HG02885 (cell line): ENCODE measurements at regions not wholly inside any gene's neighbourhood (a gene's known extent, or its start where the extent isn't known, plus 50 kb on each side); places are given as distances from the start of the nearest gene placed in this dataset.
A peak's percentile ranks its signal among the peaks of the same experiment; 100 is the strongest.
"Not testable (repeated sequence)": the region's sequence is repeated elsewhere in the genome, so short reads cannot be mapped to it uniquely, and the experiment has no call there.

Experiments
- ATAC-seq: cut with Tn5 transposase; IDR thresholded peaks from one replicate; pipeline ENCODE4 v1.9.1; 2021; ENCODE audit warnings: mild to moderate bottlenecking; ENCODE audit not compliant: unreplicated experiment, poor library complexity

DNA sequence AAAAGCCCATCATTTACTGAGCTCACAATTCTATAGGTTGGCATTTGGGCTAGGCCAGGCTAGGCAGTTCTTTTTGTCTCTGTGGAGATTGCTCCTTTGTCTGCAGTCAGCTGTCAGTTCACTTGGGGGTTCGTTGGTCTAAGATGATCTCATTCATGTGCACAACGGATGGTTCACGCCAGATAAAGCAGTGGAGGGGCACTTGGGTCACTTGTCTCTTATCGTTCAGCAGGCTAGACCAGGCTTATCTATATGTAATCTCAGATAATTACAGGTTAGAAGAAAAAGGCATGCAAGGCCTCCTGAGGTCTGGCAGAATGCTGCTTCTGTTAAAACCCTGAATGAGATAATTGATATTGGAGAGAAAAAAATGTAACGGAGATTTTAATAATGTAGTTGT is 119.0 kb upstream of the ATP2B1 start:
- no peak for ATAC-seq

GRCh38 chr12:89826468-89826867 is 117.8 kb upstream of the ATP2B1 start:
- ATAC-seq, result no peak

DNA sequence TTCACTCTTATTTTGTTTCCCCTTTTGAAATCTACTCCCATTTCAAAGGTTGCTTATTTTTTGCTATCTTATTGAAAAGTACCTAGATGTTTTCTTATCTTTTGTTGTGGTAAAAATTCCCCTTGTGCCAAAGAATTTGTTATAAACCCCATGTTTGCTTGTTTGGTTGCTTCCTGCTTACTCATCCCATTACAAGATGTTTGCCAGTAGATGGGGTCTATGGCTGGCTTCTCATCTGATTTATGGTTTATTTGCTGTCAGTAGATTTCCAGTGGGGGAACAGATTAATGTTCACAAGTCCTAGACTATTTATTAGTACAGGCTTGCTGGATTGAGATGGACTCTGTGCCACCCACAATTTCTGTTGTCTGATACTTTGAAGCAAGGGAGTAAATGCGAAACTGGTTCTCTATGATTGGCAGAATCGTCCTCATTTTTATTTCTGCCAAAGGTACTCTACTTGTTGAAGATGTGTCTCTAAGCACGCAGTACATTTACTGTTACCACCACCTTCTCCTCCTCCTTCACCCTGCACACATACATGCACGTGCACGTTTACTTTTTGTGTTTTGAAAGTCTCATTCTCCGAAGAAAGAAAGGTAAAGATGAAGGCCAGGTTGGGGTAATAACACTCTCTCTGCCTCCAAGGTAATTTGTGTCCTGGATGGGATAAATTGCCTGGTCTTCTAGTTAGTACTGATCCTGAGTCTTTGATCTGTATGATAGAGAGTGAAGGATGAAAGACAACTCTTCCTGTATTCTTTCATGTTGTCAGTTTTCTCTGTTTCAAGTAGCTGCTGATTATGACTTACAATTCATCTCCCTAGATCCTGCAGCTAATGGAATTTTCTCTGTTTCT is 117.2 kb upstream of the ATP2B1 start:
- no peak for ATAC-seq

GRCh38 chr12:89824822-89825221 is 116.2 kb upstream of the ATP2B1 start:
- ATAC-seq, result no peak

GRCh38 chr12:89822992-89823391 is 114.4 kb upstream of the ATP2B1 start:
- not testable (repeated sequence) for ATAC-seq

GRCh38 chr12:89821896-89822295 is 113.3 kb upstream of the ATP2B1 start:
- peak; percentile 73 for ATAC-seq

DNA sequence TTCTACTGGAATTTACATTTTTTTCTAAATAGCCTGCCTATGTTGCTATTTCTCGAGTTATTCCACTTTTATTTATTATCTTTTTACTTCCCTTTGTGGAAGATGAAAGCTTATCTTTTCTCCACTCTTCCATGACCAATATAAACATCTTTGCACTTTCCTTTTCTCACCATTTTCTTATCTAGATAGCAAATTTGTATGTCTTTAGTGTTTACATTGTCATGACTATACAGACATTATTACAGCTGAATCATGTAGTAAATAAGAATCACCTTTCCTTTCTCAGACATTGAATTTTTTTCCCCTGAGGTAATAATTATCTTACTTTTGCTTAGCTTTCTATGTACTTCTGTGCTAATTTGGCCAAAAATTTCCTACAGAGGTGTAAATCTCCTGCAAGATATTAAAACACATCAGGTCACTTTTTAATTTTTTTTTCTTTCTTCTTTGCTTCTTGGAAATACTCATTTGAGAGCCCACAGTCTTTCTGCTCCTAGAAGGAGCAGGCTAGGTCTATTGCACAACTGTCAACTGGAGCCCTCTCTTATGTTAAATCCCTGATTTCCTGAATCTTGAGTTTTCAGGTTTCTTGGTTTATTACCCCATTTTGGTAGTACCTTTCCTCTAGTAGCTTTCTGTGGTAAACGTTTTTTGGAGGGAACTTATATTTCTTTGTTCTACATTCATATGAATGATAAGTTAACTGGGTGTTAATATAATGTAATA is 109.0 kb upstream of the ATP2B1 start:
- ATAC-seq, result no peak

DNA sequence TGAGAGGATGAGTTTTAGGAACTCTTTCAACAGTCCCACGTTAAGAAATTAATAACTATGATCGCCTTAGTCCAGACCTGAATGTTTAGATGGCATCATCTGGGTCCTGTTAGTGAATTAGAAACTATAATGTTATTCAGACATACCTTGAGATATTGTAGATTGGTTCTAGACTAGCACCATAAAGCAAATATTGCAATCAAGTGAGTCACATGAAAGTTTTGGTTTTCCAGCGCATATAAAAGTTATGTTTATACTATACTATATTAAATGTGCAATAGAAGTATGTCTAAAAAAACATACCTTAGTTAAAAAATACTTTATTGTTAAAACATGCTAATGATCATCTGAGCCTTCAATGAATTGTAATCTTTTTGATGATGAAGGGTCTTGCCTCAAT is 106.6 kb upstream of the ATP2B1 start:
- no peak for ATAC-seq

DNA sequence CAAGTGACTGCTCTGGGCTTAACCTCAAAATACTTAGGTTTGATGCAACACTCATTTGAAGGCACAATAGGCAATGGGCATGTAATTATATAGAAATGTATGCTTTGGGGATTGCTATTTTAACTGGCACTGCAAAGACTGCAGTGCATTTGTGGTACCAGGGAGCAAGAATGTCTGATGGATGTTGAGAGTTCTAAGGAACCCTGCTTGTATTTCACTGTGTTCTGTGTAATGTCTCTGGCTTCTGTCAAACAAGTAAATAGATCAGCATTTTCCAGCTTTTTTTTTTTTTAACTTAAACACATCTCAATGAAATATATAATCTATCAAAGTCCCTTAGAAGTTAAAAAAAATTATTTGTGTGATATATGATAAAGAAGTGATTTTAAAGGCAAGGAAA is 94.8 kb upstream of the ATP2B1 start:
- no peak for ATAC-seq

- ATAC-seq, result no peak
These were observed 92.6 kb upstream of the ATP2B1 start for GRCh38 chr12:89801284-89801683.

DNA sequence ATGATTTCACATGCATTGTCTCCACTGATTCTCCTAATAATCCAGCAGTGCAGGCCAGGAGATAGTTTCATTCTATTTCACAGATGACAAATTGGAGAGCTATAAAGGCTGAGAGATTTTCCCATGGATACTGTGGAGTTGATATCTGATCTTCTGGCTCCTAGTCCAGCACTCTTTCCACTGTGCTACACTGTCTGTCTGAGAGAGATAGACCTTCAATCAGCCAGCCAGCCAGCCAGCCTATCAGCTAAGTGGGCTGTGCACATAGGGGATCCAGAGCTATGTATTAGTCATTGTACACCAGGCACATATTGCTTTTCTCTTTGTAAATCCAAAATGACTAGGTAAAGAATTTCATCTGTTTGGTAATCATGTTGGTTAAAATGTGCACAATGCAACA is 91.8 kb upstream of the ATP2B1 start:
- peak; percentile 49 for ATAC-seq

GRCh38 chr12:89799316-89799715 is 90.7 kb upstream of the ATP2B1 start:
- ATAC-seq, result peak; percentile 54

GRCh38 chr12:89797436-89797835 is 88.8 kb upstream of the ATP2B1 start:
- no peak for ATAC-seq

DNA sequence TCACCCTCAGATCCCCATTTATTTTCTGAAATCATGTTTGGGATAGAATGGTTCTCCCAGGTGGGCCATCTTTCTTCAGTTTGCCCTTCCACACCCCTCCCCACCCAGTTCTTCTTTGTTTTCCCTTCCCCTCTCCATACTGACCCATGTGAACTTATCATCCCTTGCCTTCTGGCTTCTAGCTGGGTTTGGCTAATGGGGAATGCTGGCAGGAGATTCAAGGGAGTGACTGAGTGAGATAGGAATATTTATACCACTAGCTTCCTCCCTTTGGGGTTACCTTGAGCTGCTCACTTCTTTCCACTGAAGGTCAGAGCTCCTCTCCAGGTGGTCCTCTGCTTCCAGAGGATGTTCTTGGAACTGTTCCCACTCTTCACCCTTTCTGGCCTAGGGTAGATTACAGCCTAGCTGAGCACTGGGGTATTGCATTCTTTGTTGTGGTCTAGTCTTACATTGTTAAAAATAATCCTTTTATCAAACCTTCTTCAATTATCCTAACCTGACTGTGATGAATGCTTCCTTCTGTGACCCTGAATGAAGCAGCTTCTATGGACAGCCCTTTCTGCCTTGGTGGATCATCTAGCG is 88.3 kb upstream of the ATP2B1 start:
- ATAC-seq, result no peak

DNA sequence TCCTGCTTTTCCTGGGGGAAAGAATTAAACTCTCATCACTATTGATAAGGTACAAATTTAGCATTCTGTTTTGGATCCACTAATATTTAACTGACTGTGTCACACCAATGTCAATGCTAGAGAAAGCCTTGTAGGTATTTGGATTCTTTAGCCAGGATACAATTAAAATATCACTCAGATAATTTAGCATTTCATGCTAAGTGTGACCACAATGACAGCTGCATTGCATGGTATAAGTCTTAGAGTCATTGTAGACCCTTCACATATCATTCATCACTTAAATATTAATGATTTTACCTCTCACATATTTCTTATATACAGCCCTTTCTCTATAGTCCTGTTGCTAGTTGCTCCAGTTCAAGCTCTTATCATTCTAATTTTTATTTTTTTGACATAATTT is 85.3 kb upstream of the ATP2B1 start:
- no peak for ATAC-seq

DNA sequence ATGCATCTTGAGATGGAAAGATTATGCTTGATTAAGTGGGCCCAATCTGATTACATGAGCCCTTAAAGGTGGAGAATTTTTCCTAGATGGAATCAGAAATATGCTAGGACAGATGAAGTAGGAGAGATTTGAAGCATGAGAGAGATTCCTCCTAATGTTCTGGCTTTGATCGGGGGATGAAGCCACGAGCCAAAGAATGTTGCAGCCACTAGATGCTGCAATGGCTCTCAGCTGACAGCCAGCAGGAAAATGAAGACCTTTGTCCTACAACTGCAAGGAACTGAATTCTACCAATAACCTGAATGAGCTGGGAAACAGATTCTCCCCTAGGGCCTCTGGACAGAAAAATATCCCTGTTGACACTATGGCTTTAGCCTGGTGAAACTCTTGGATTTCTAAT is 82.6 kb upstream of the ATP2B1 start:
- ATAC-seq, result no peak

DNA sequence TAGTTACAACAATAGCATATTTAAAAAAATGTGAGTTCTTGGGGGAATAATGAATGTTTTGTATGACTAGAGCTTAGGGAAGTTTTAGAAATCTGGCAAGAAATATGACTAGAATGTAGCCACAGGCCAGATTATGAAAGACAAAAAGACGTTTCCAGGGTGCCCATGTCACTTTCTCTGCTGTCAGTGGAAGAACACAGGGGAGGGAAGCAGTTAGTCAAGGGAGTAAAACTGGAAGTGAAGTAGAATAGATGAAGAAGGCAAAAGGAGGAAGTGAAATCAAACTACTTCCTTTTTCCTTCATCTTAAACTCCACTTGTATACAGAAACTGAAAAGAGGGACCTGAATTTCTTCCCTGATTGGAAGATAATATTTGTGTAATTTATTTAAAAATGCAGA is 81.2 kb upstream of the ATP2B1 start:
- ATAC-seq, result peak; percentile 95

DNA sequence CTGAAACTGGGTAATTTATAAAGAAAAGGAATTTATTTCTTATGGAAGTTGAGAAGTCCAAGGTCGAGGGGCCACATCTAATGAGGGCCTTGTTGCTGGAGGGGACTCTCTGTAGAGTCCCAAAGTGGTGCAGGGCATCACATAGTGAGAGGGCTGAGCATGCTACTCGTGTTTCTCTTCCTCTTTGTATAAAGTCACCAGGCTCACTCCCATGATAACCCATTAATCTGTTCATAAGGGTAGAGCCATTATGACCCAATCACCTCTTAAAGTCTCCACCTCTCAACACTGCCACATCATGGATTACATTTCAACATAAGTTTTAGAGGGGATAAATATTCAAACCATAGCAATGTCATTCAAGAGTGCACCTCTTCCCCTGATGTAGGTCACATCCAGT is 79.1 kb upstream of the ATP2B1 start:
- ATAC-seq, result no peak

GRCh38 chr12:89786177-89786810 is 77.7 kb upstream of the ATP2B1 start:
- ATAC-seq, result no peak

DNA sequence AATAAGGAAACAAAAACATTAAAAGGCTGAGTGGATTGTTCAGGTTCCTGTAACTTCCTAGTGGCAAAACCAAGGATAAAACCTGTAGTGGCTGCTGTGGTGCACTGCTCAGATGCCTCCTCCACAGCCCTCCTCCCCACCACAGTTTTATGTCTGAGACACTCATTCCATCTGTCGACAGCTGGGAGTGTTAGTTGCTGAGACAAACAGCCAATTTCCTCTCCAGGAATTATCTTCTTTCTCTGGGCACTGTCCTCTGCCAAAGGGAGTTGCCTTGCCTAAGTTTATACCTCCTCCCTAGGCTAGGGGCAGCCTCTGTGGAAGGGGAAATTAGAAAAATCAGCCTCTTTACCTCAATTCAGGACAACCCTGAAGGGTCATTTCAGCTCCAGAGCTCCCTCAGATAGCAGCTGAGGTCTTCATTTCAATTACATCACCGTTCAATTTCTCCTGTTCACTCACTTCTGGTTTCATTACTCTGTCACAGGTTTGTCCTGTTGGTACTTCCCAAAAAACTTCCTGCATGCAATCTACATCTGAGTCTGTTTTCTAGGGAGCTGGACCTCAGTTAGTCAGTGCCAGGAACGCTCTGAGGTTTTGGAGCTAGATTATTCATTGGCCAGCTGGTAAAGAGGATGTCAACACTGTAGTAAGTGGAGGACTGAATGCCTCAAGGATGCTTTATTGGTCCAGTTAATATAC is 74.9 kb upstream of the ATP2B1 start:
- peak; percentile 49 for ATAC-seq
